ENCODE measurements at regions not wholly inside any gene's neighbourhood (a gene's known extent, or its start where the extent isn't known, plus 50 kb on each side); places are given as distances from the start of the nearest gene placed in this dataset.

DNA sequence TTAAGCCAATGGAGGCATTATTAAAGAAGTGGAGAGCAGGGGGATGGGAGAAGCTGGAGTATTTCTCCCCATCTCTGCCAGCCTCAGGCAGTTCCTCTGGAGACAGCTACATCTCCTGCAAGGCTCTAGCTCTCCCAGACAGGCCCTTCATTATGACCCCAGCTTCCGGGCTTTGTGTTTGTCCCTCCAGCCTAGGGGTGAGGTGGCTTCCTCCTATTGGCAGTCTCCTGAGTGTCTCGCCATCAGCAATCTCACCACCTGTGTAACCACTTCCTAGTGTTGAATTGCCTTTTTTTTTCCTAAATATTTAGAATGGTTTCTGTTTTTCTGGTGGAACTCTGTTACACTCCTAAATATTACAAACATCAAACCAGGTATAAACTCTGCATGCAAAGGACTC lies 122.3 kb downstream of the FAM174B start:
- TF ChIP-seq, protein P1, sequence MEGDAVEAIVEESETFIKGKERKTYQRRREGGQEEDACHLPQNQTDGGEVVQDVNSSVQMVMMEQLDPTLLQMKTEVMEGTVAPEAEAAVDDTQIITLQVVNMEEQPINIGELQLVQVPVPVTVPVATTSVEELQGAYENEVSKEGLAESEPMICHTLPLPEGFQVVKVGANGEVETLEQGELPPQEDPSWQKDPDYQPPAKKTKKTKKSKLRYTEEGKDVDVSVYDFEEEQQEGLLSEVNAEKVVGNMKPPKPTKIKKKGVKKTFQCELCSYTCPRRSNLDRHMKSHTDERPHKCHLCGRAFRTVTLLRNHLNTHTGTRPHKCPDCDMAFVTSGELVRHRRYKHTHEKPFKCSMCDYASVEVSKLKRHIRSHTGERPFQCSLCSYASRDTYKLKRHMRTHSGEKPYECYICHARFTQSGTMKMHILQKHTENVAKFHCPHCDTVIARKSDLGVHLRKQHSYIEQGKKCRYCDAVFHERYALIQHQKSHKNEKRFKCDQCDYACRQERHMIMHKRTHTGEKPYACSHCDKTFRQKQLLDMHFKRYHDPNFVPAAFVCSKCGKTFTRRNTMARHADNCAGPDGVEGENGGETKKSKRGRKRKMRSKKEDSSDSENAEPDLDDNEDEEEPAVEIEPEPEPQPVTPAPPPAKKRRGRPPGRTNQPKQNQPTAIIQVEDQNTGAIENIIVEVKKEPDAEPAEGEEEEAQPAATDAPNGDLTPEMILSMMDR (conservative IDR thresholded peaks at IDR 0.05; ENCODE audit: low read length) = no peak
- no peak for DNase-seq (ENCODE audit: low read depth)

DNA sequence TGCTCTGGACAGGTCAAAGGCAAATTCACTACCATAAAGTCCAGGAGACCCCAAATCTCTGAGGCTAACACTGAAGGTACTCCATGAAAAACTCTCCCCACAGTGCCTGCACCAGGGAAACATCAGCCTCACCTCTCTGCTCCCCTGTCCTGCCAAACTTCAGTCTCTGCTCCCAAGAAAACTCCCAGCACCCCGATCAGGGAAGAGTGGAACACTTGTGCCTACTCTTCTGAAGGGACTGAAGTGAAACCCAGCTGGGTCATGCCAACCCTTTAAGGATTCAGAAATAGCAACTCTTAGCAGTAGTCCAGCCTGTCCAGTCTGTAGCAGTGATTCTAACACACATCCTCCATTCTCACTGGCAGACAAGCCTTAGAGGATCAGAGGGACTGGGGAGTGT lies 124.2 kb downstream of the FAM174B start:
- DNase-seq (ENCODE audit: low read depth) = no peak
- no peak overlapping the region for H3K4me3 ChIP-seq (ENCODE audit: low read length)
- TF ChIP-seq, protein P1 (conservative IDR thresholded peaks at IDR 0.05; ENCODE audit: low read length) = no peak

More for the DNA sequence above, 122.3 kb downstream of the FAM174B start:
- no peak overlapping the region for H3K4me3 ChIP-seq (ENCODE audit: low read length)

DNA sequence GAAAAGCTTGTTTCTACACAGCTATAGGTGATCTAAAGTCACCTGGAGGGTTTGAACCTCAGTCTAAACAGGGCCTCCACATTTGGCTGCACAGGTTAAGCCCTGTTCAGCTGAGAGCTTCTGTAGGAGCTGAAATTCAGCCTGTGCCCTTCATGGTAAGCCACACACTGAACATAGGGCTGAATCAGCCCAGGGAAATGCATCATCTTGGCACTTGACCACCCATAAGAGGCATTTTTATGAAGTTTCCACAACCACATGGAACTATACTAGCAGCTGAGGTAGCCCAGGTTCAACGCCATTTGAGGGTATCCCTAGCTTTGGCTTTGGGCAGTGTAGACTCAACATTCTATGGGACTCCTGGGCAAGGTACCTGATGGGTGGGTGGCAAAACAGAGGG lies 126.8 kb downstream of the FAM174B start:
- no peak overlapping the region for H3K4me3 ChIP-seq (ENCODE audit: low read length)
- TF ChIP-seq, protein P1 (conservative IDR thresholded peaks at IDR 0.05; ENCODE audit: low read length) = no peak
- DNase-seq (ENCODE audit: low read depth) = peak; percentile 34

DNA sequence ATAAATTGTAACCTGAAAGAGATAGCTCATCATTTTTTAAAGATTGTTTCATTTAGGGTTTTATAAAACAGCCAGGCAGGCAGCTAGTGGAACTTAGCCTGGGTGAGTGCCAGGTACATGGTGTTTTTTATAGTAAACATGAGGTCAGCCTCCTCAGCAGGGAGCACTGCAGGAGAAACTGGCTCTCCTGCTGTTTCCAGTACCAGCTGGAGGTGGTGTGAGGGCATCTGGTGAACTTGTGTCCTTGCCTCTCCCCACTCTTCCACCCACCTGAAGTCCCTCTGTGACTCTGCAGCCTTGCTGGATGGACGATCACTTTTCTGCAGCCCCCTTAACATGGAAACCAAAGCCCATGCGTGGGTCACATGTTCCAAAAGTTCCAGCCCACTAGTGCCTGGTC lies 128.4 kb downstream of the FAM174B start:
- peak; percentile 24 for DNase-seq (ENCODE audit: low read depth)
- TF ChIP-seq, protein P1 (conservative IDR thresholded peaks at IDR 0.05; ENCODE audit: low read length) = no peak
- H3K4me3 ChIP-seq (ENCODE audit: low read length) = no peak overlapping the region

DNA sequence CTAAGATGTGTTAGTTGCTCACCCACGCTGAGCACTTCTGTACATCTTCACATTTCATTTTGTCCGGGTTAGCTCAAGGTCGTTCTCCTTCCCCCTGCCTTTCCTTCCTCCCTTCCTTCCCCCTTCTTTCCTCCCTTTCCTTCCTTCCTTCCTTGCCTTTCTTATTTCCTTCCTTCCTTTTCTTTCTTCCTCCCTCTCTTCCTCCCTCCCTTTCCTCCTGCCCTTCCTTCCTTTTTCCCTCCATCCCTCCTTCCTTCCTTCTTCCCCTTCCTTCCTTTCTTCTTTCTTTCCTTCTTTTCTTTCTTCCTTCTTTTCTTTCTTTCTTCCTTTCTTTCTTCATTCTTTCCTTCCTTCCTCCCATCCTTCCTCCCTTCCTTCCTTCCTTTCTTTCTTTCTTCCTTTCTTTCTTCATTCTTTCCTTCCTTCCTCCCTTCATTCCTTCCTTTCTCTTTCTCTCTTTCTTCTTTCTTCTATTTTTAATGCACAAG lies 129.8 kb downstream of the FAM174B start:
- no peak overlapping the region for H3K4me3 ChIP-seq (ENCODE audit: low read length)
- DNase-seq (ENCODE audit: low read depth) = no peak
- TF ChIP-seq, protein P1 (conservative IDR thresholded peaks at IDR 0.05; ENCODE audit: low read length) = no peak

DNA sequence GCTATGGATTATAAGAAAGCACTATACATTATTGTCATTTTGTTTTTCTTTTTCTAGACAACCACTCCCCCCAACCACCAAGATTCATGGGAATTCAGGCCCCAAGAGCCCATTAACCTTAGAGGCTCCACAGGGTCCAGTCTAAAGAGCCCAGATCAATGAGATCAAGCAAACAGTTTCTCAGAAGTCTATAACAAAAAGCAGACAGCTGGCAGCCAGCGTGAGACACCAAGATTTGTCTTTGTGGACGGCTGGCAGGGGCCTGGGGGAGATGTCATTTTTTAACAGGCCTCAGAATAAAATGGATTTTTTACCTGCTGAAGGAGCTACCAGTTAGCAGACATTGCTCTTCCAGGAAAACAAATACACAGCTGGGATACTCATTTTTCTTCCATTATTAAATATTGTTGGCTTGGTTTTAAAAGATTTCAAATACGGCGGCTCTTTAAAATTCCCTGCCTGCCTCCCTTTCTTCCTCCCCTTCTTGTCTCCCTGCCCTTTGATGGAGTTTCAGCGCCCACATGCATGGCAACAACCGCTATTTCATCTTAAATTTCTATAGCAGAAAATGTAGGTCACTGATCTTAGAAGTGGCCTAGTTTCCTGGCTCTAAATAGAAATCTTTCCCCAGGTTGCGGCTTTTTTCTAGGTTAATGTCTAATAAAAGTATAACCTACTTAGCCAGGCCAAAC lies 130.6 kb downstream of the FAM174B start:
- TF ChIP-seq, protein P1 (conservative IDR thresholded peaks at IDR 0.05; ENCODE audit: low read length) = no peak
- no peak for DNase-seq (ENCODE audit: low read depth)
- H3K4me3 ChIP-seq (ENCODE audit: low read length) = no peak overlapping the region

DNA sequence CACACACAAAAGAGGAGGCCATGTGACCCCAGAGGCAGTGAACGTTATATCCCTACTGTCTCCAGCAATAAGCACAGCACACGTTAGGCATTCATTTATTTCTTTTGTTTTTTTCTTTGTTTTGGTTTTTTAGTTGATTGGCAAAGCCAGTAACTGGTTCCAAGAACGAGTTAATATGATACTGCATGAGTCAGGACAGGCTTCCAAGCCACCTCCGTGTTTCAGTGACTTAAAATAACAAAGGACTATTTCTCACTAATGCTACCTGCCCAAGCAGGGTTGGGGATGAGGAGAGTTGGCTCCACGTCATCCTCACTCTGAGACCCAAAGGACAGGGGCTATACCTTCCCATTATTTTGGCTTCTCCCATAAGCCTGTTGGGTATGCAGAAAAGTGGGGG lies 130.5 kb downstream of the ST8SIA2 start:
- H3K4me3 ChIP-seq (ENCODE audit: low read length) = no peak overlapping the region
- TF ChIP-seq, protein P1 (conservative IDR thresholded peaks at IDR 0.05; ENCODE audit: low read length) = no peak
- DNase-seq (ENCODE audit: low read depth) = no peak

Measured in AG10803 (cell line).